GM12878 (cell line): ENCODE measurements at regions not wholly inside any gene's neighbourhood (a gene's known extent, or its start where the extent isn't known, plus 50 kb on each side); places are given as distances from the start of the nearest gene placed in this dataset.

Experiments used
- ATF7 ChIP-seq: fragments of 450-650 bp; IDR thresholded peaks from 2 replicates; pipeline ENCODE4 v1.6.1; 2016; ENCODE audit warnings: low read depth, mild to moderate bottlenecking
- BACH1 ChIP-seq: fragments of 450-650 bp; IDR thresholded peaks from 2 replicates; pipeline ENCODE4 v1.6.1; 2017; ENCODE audit warnings: mild to moderate bottlenecking, borderline replicate concordance
- BMI1 ChIP-seq: fragments of 450-650 bp; IDR thresholded peaks from 2 replicates; pipeline ENCODE4 v1.6.1; 2016; ENCODE audit warnings: mild to moderate bottlenecking, moderate library complexity, borderline replicate concordance
- CBFB ChIP-seq: IDR thresholded peaks from 2 replicates; pipeline ENCODE4 v1.6.1; 2016; ENCODE audit warnings: antibody characterized with exemption, low read depth
- CBX3 ChIP-seq: fragments of 200-600 bp; sonication (generic); IDR thresholded peaks from 2 replicates; pipeline ENCODE4 v1.6.1; 2016; ENCODE audit warnings: low read depth, borderline replicate concordance
- CEBPB ChIP-seq, 2 experiments: fragments of 150-350 bp in 1 of 2; IDR thresholded peaks; 2 replicates each; pipeline ENCODE4 v1.6.1; 2012 to 2014; ENCODE audit warnings: low read depth in 2 of 2, low read length in 2 of 2, borderline replicate concordance in 1 of 2, inconsistent platforms in 1 of 2
- E2F4 ChIP-seq: IDR thresholded peaks from 2 replicates; pipeline ENCODE4 v1.6.1; 2012; ENCODE audit warnings: low read depth, low read length, improper control_type of control experiment
- E4F1 ChIP-seq: fragments of 450-650 bp; IDR thresholded peaks from 2 replicates; pipeline ENCODE4 v1.6.1; 2018; ENCODE audit warnings: borderline replicate concordance, mild to moderate bottlenecking; ENCODE audit not compliant: partially characterized antibody
- EZH2 ChIP-seq: IDR thresholded peaks from 2 replicates; pipeline ENCODE4 v1.6.1; 2012; ENCODE audit warnings: low read depth, mild to moderate bottlenecking, control low read depth, inconsistent platforms, low read length, borderline replicate concordance; ENCODE audit not compliant: control insufficient read depth
- HDAC6 ChIP-seq: fragments of 200-600 bp; sonication (generic); IDR thresholded peaks from one replicate; pipeline ENCODE4 v1.8.0; 2017; ENCODE audit warnings: antibody characterized with exemption; ENCODE audit not compliant: unreplicated experiment
- IKZF1 ChIP-seq: fragments of 450-650 bp; conservative IDR thresholded peaks from 2 replicates; pipeline ENCODE4 v1.6.1; 2017; ENCODE audit warnings: antibody characterized with exemption, mild to moderate bottlenecking
- IRF5 ChIP-seq: fragments of 450-650 bp; IDR thresholded peaks from 2 replicates; pipeline ENCODE4 v1.6.1; 2017; ENCODE audit warnings: borderline replicate concordance
- MLLT1 ChIP-seq: fragments of 450-650 bp; IDR thresholded peaks from 2 replicates; pipeline ENCODE4 v1.6.1; 2016; ENCODE audit warnings: mild to moderate bottlenecking
- SMAD5 ChIP-seq: IDR thresholded peaks from 2 replicates; pipeline ENCODE4 v1.6.1; 2016; ENCODE audit warnings: antibody characterized with exemption, low read depth
- SPI1 ChIP-seq: IDR thresholded peaks from 2 replicates; pipeline ENCODE4 v1.6.1; 2011; ENCODE audit warnings: low read depth, mild to moderate bottlenecking, low read length, moderate library complexity, borderline replicate concordance; ENCODE audit not compliant: insufficient read depth
- STAT3 ChIP-seq: IDR thresholded peaks from 2 replicates; pipeline ENCODE4 v1.6.1; 2011; ENCODE audit warnings: low read depth, low read length, improper control_type of control experiment
- SUZ12 ChIP-seq: fragments of 200-600 bp; sonication (generic); IDR thresholded peaks from one replicate; pipeline ENCODE4 v1.6.1; 2018; ENCODE audit warnings: antibody characterized with exemption, mild to moderate bottlenecking; ENCODE audit not compliant: unreplicated experiment
- WRNIP1 ChIP-seq: IDR thresholded peaks from 2 replicates; pipeline ENCODE4 v1.6.1; 2011; ENCODE audit warnings: low read depth, low read length, improper control_type of control experiment, borderline replicate concordance
- ZNF384 ChIP-seq: IDR thresholded peaks from 2 replicates; pipeline ENCODE4 v1.6.1; 2012; ENCODE audit warnings: low read depth, mild to moderate bottlenecking, low read length, improper control_type of control experiment, borderline replicate concordance
- ZNF687 ChIP-seq: fragments of 450-650 bp; IDR thresholded peaks from 2 replicates; pipeline ENCODE4 v1.6.1; 2017; ENCODE audit warnings: mild to moderate bottlenecking, moderate library complexity

- TF ChIP-seq BACH1, result no peak
- no peak for TF ChIP-seq ZNF384
- no peak for TF ChIP-seq HDAC6
- TF ChIP-seq CBFB, result no peak
- no peak for TF ChIP-seq E4F1
- no peak for TF ChIP-seq IRF5
- TF ChIP-seq E2F4, result no peak
- TF ChIP-seq IKZF1, result peak; percentile 81
- peak; percentile 46; the same call in 1 of the 2 replicates for TF ChIP-seq BMI1
- peak; percentile 90 for TF ChIP-seq ATF7
- no peak for TF ChIP-seq SMAD5
- TF ChIP-seq SUZ12, result no peak
- TF ChIP-seq MLLT1, result no peak
- no peak for TF ChIP-seq STAT3
- TF ChIP-seq ZNF687, result no peak
- no peak for TF ChIP-seq WRNIP1
- no peak for TF ChIP-seq CEBPB (IDR thresholded peaks at IDR 0.05; ENCODE audit: borderline replicate concordance in 1 of 2, low read depth in 2 of 2, low read length in 2 of 2)
- TF ChIP-seq SPI1, result no peak
- no peak for TF ChIP-seq EZH2
- TF ChIP-seq CBX3, result no peak
These were observed 318.9 kb downstream of the HDGFL1 start (continued) for GRCh38 chr6:22888163-22888752.
